CD4-positive, alpha-beta T cell (primary cell): ENCODE measurements at regions not wholly inside any gene's neighbourhood (a gene's known extent, or its start where the extent isn't known, plus 50 kb on each side); places are given as distances from the start of the nearest gene placed in this dataset.

Source experiments
- ATAC-seq: fragments of 200-7000 bp; cut with Tn5 transposase; one replicate; pipeline ENCODE4 v1.10.0; 2022; ENCODE audit warnings: mild to moderate bottlenecking; ENCODE audit not compliant: poor library complexity
- CTCF ChIA-PET: fragments of 350-600 bp; sonication (Branson Sonifier 250); formaldehyde crosslinking; loops from one replicate; lab custom pipeline; 2021; ENCODE audit warnings: antibody characterized with exemption, inconsistent platforms; lab: Charles Lee
- POLR2A ChIA-PET: fragments of 350-600 bp; sonication (Branson Sonifier 250); formaldehyde crosslinking; loops from one replicate; lab custom pipeline; 2021; ENCODE audit warnings: antibody characterized with exemption, inconsistent platforms; lab: Charles Lee
- DNase-seq, 14 experiments: peaks; one replicate each; pipeline ENCODE4 v3.0.0-alpha.2; 2013 to 2020; ENCODE audit warnings: mixed read lengths in 2 of 14
- H3K27ac ChIP-seq, 2 donors: one replicate each; pipeline versions ENCODE4 v1.5.1 to v1.7.0; 2013; ENCODE audit warnings: low read length in 2 of 2, low read depth in 1 of 2, mild to moderate bottlenecking in 1 of 2
- H3K27me3 ChIP-seq, 2 experiments: 1 replicate in 1 of 2; 2 replicates in 1 of 2; pipeline versions ENCODE4 v1.6.1 to v1.7.0; 2013; ENCODE audit warnings: low read length in 2 of 2, control low read depth in 1 of 2, mild to moderate bottlenecking in 1 of 2, moderate library complexity in 1 of 2; ENCODE audit not compliant: insufficient read depth in 2 of 2, control insufficient read depth in 1 of 2
- H3K36me3 ChIP-seq: one replicate; pipeline ENCODE4 v1.6.1; 2013; ENCODE audit warnings: low read length, control low read depth; ENCODE audit not compliant: insufficient read depth
- H3K4me1 ChIP-seq: one replicate; pipeline ENCODE4 v1.6.1; 2013; ENCODE audit warnings: low read length, control low read depth; ENCODE audit not compliant: insufficient read depth
- H3K4me3 ChIP-seq: one replicate; pipeline ENCODE4 v1.5.1; 2013; ENCODE audit warnings: mild to moderate bottlenecking, low read length, moderate library complexity
- H3K9me3 ChIP-seq, 2 experiments: 1 replicate in 1 of 2; 2 replicates in 1 of 2; pipeline versions ENCODE4 v1.6.1 to v1.7.0; 2013; ENCODE audit warnings: low read length in 2 of 2, mild to moderate bottlenecking in 2 of 2, control low read depth in 1 of 2, moderate library complexity in 1 of 2; ENCODE audit not compliant: control insufficient read depth in 1 of 2, insufficient read depth in 1 of 2
- H3K27ac Mint-ChIP-seq: one replicate; pipeline ENCODE4 v1.8.0; 2020; ENCODE audit warnings: mixed read lengths
- H3K27me3 Mint-ChIP-seq: one replicate; pipeline ENCODE4 v1.8.0; 2021; ENCODE audit warnings: mixed read lengths
- H3K36me3 Mint-ChIP-seq: one replicate; pipeline ENCODE4 v1.8.0; 2021; ENCODE audit warnings: low read depth, mixed read lengths
- H3K4me1 Mint-ChIP-seq: one replicate; pipeline ENCODE4 v1.8.0; 2021; ENCODE audit warnings: low read depth, mixed read lengths
- H3K4me3 Mint-ChIP-seq: one replicate; pipeline ENCODE4 v1.8.0; 2020; ENCODE audit warnings: mild to moderate bottlenecking, mixed read lengths
- H3K9me3 Mint-ChIP-seq: one replicate; pipeline ENCODE4 v1.8.0; 2020; ENCODE audit warnings: mixed read lengths
- CTCF ChIP-seq: fragments of 200-600 bp; IDR thresholded peaks from one replicate; pipeline ENCODE4 v1.8.0; 2022; ENCODE audit warnings: antibody characterized with exemption, mild to moderate bottlenecking
- intact Hi-C, 2 experiments: fragments of 100-400 bp; cut with DNase I in 1 of 2; cut with micrococcal nuclease in 1 of 2; formaldehyde crosslinking; loops; one replicate each; pipeline versions ENCODE4 v1.15.1 to v1.9.0; 2023 to 2025; cut with DNase I, micrococcal nuclease

GRCh38 chr2:117714745-117715417 lies 99.6 kb upstream of the DDX18 start:
- DNase-seq (no peak), ATAC-seq (no peak)
- Histone ChIP-seq H3K36me3 (no peaks in the 10 kb centered on the region), H3K9me3 (no peaks in the 10 kb centered on the region), H3K4me1 (no peaks in the 10 kb centered on the region), H3K27me3 (no peaks in the 10 kb centered on the region), H3K27ac (no peak overlapping the region), H3K4me3 (no peak overlapping the region)
- intact Hi-C loops: no loop called here
- TF ChIP-seq CTCF: no peak
- H3K4me1 Mint-ChIP-seq: no peaks in the 10 kb centered on the region
- H3K27ac Mint-ChIP-seq: no peak overlapping the region
- POLR2A ChIA-PET: no interaction called here
- CTCF ChIA-PET: no interaction called here
- H3K9me3 Mint-ChIP-seq: peaks cover 2% of the 10 kb centered on the region
- peaks cover 6% of the 10 kb centered on the region for H3K27me3 Mint-ChIP-seq
- no peak overlapping the region for H3K4me3 Mint-ChIP-seq
- H3K36me3 Mint-ChIP-seq: no peaks in the 10 kb centered on the region

GRCh38 chr2:117716505-117716904 lies 98.0 kb upstream of the DDX18 start:
- Mint-ChIP-seq H3K4me3 (no peak overlapping the region), H3K27ac (no peak overlapping the region), H3K36me3 (no peaks in the 10 kb centered on the region), H3K4me1 (no peaks in the 10 kb centered on the region), H3K9me3 (peaks cover 2% of the 10 kb centered on the region), H3K27me3 (peaks cover 6% of the 10 kb centered on the region)
- ChIA-PET CTCF (no interaction called here), POLR2A (no interaction called here)
- Histone ChIP-seq H3K27me3 (no peaks in the 10 kb centered on the region), H3K36me3 (no peaks in the 10 kb centered on the region), H3K4me1 (no peaks in the 10 kb centered on the region), H3K4me3 (no peak overlapping the region), H3K9me3 (no peaks in the 10 kb centered on the region), H3K27ac (no peak overlapping the region)
- DNase-seq: no peak
- intact Hi-C loops: no loop called here
- ATAC-seq: no peak
- no peak for TF ChIP-seq CTCF

- peaks cover 6% of the 10 kb centered on the region for H3K27me3 Mint-ChIP-seq
- H3K9me3 Mint-ChIP-seq: peaks cover 2% of the 10 kb centered on the region
- no peaks in the 10 kb centered on the region for H3K4me1 Mint-ChIP-seq
- no peak for TF ChIP-seq CTCF
- DNase-seq (no peak), ATAC-seq (no peak)
- H3K36me3 ChIP-seq: no peaks in the 10 kb centered on the region
- H3K4me3 Mint-ChIP-seq: no peak overlapping the region
- ChIA-PET POLR2A (no interaction called here), CTCF (no interaction called here)
- H3K27me3 ChIP-seq: no peaks in the 10 kb centered on the region
- intact Hi-C loops: no loop called here
- H3K4me3 ChIP-seq: no peak overlapping the region
- no peaks in the 10 kb centered on the region for H3K36me3 Mint-ChIP-seq
- H3K4me1 ChIP-seq: no peaks in the 10 kb centered on the region
- H3K9me3 ChIP-seq: no peaks in the 10 kb centered on the region
- H3K27ac Mint-ChIP-seq: no peak overlapping the region
- H3K27ac ChIP-seq: no peak overlapping the region
These were observed 97.4 kb upstream of the DDX18 start for GRCh38 chr2:117717072-117717471.
